ENCODE measurements at regions not wholly inside any gene's neighbourhood (a gene's known extent, or its start where the extent isn't known, plus 50 kb on each side); places are given as distances from the start of the nearest gene placed in this dataset.

- no peak for DNase-seq (ENCODE audit: low read depth)
These were observed 505.4 kb downstream of the BCL11A start for GRCh38 chr2:60047944-60048525.

- no peak for DNase-seq (ENCODE audit: low read depth)
These were observed 506.1 kb downstream of the BCL11A start for GRCh38 chr2:60047347-60047746.

GRCh38 chr2:60046529-60046928 lies 506.9 kb downstream of the BCL11A start:
- DNase-seq (ENCODE audit: low read depth), result no peak

- no peak for DNase-seq (ENCODE audit: low read depth)
These were observed 508.0 kb downstream of the BCL11A start for GRCh38 chr2:60045456-60045855.

- no peak for DNase-seq (ENCODE audit: low read depth)
These were observed 509.0 kb downstream of the BCL11A start for GRCh38 chr2:60044484-60044883.

- no peak for DNase-seq (ENCODE audit: low read depth)
These were observed 511.4 kb downstream of the BCL11A start for GRCh38 chr2:60042023-60042422.

- no peak for DNase-seq (ENCODE audit: low read depth)
These were observed 520.1 kb downstream of the BCL11A start for GRCh38 chr2:60033325-60033724.

GRCh38 chr2:60029566-60029883 lies 523.9 kb downstream of the BCL11A start:
- DNase-seq (ENCODE audit: low read depth), result no peak

GRCh38 chr2:60028849-60029565 lies 524.4 kb downstream of the BCL11A start:
- DNase-seq (ENCODE audit: low read depth), result no peak

- no peak for DNase-seq (ENCODE audit: low read depth)
These were observed 528.0 kb downstream of the BCL11A start for GRCh38 chr2:60025496-60025895.

GRCh38 chr2:60023256-60023985 lies 530.0 kb downstream of the BCL11A start:
- no peak for DNase-seq (ENCODE audit: low read depth)

GRCh38 chr2:60007671-60008070 lies 545.8 kb downstream of the BCL11A start:
- no peak for DNase-seq (ENCODE audit: low read depth)

GRCh38 chr2:60003076-60003475 lies 550.4 kb downstream of the BCL11A start:
- DNase-seq (ENCODE audit: low read depth), result no peak

GRCh38 chr2:60002183-60002867 lies 551.1 kb downstream of the BCL11A start:
- no peak for DNase-seq (ENCODE audit: low read depth)

GRCh38 chr2:60000686-60001085 lies 552.8 kb downstream of the BCL11A start:
- no peak for DNase-seq (ENCODE audit: low read depth)

GRCh38 chr2:59998324-59998723 lies 555.1 kb downstream of the BCL11A start:
- DNase-seq (ENCODE audit: low read depth), result no peak

GRCh38 chr2:59997371-59997770 lies 556.1 kb downstream of the BCL11A start:
- DNase-seq (ENCODE audit: low read depth), result no peak

GRCh38 chr2:59996855-59997254 lies 556.6 kb downstream of the BCL11A start:
- DNase-seq (ENCODE audit: low read depth), result no peak

GRCh38 chr2:59993726-59994125 lies 559.7 kb downstream of the BCL11A start:
- DNase-seq (ENCODE audit: low read depth), result no peak

- no peak for DNase-seq (ENCODE audit: low read depth)
These were observed 565.1 kb downstream of the BCL11A start for GRCh38 chr2:59988341-59988740.

- DNase-seq (ENCODE audit: low read depth), result no peak
These were observed 566.9 kb downstream of the BCL11A start for GRCh38 chr2:59986511-59986910.

GRCh38 chr2:59985923-59986322 lies 567.5 kb downstream of the BCL11A start:
- DNase-seq (ENCODE audit: low read depth), result no peak

Measured in stimulated activated CD8-positive, alpha-beta memory T cell treated with anti-CD3 and anti-CD28 coated beads, Interleukin-12 subunit alpha, Interleukin-12 subunit beta, amount 100 ng/mL, for 4 hours (primary cell).